ENCODE measurements at regions not wholly inside any gene's neighbourhood (a gene's known extent, or its start where the extent isn't known, plus 50 kb on each side); places are given as distances from the start of the nearest gene placed in this dataset.

DNA sequence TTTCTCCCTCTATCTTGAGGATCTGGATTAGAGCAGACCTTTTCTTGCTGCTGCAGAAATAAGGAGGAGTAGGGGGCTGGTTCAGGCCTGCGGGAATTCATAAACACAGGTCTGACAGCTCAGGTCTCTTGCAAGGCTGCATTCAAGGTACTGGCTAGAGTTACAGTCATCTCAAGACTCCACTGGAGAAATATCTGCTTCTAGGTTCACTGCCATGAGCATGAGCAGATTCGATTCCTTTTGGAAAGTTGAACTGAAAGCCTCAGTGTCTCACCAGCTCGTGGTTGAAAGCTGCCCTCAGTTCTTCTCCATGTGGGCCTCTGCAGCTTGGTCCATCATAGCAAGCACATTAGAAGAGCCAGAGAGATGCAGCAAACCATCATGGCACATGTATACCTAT, 124.4 kb upstream of the SETBP1 start:
- TF ChIP-seq EZH2phosphoT487 (IDR thresholded peaks at IDR 0.05; ENCODE audit: insufficient read depth, low read depth) (no peak), EZH2 (IDR thresholded peaks at IDR 0.05; ENCODE audit: insufficient read depth, poor library complexity, severe bottlenecking) (no peak)
